HG02623 (cell line): ENCODE measurements at regions not wholly inside any gene's neighbourhood (a gene's known extent, or its start where the extent isn't known, plus 50 kb on each side); places are given as distances from the start of the nearest gene placed in this dataset.
"Not testable (repeated sequence)": the region's sequence is repeated elsewhere in the genome, so short reads cannot be mapped to it uniquely, and the experiment has no call there.

ENCODE experiments used
- ATAC-seq: cut with Tn5 transposase; IDR thresholded peaks from one replicate; pipeline ENCODE4 v1.9.1; 2021; ENCODE audit warnings: moderate library complexity; ENCODE audit not compliant: unreplicated experiment

GRCh38 chr5:155679530-155679929, 647.4 kb upstream of the SGCD start:
- ATAC-seq: no peak

DNA sequence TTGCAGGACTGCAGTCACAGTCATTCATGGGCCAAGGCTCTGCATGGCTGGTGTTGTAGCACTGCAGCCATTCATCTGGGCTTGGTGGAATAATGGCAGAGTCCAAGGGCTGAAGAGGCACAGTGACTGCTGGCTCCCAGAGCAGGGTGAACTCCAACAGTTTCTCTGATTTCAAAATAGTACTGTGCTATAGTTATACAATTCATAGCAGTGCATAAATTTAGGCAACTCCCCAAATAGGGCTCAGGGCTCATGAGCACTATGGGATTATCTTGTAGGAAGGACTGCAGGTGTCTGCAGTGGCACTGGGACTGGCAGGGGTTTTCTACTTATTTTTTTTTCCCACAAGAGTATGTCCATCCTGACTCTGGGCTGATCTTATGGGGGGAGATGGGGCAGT, 642.5 kb upstream of the SGCD start:
- ATAC-seq: no peak

DNA sequence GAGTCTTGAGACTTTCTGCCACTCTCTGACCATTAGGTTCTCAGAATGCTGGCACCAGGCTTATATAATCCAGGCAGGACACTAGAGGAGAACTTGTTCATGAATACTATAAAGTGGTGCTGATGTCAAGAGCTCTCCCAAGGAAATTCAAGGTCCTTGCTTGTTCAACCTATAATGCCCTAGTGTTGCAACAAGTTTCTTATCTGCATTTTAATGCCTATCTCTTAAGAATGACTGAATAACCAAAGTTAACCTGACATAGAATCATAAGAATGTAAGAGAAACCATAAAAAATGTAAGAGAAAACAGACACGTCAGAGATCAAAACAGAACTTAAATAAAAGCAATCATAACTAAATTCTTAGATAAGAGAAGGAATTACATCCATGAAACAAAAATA, 640.8 kb upstream of the SGCD start:
- ATAC-seq: no peak

- no peak for ATAC-seq
Measured at GRCh38 chr5:155689406-155689805, 637.6 kb upstream of the SGCD start.

DNA sequence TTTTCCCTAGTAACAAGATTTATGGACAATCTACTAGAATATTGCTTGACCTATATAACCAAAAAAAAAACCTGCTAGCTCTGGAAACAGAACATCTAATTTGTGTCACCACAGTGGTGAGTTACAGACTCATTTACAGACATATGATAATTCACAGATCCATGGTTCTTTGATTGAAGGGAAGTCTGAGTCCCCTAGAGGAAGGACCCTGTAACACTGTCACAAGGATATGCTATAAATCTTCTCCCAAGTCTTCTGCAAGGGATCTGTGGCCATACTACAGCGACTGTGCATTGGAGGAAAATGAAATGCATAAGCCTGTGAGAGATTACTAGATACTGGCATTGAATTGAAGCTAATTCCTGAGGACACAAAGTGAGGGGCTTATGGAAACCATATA, 630.6 kb upstream of the SGCD start:
- no peak for ATAC-seq

DNA sequence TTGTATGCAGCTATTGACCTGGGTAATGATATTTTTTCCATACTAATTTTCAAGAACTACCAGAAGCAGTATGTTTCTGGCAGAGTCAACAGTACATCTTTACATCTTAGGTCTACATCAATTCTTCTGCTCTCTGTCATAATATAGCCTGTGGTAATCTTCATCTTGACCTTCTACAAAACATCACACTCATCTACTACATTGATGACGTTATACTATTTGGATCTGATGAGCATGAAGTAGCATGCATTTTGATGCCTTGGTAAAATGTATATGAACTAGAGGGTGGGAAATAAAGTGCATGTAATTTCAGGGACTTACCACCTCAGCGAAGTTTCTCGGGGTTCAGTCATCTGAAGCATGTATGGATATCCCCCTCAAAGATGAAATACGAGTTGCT, 629.7 kb upstream of the SGCD start:
- no peak for ATAC-seq

- no peak for ATAC-seq
Measured at GRCh38 chr5:155699385-155699784, 627.6 kb upstream of the SGCD start.

GRCh38 chr5:155700333-155700732, 626.6 kb upstream of the SGCD start:
- ATAC-seq: no peak

GRCh38 chr5:155711882-155712281, 615.1 kb upstream of the SGCD start:
- ATAC-seq: no peak

DNA sequence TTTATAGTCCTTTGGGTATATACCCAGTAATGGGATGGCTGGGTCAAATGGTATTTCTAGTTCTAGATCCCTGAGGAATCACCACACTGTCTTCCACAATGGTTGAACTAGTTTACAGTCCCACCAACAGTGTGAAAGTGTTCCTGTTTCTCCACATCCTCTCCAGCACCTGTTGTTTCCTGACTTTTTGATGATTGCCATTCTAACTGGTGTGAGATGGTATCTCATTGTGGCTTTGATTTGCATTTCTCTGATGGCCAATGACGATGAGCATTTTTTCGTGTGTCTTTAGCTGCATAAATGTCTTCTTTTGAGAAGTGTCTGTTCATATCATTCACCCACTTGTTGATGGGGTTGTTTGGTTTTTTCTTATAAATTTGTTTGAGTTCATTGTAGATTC, 612.5 kb upstream of the SGCD start:
- ATAC-seq: not testable (repeated sequence)

- ATAC-seq: no peak
Measured at GRCh38 chr5:155726267-155726666, 600.7 kb upstream of the SGCD start.

DNA sequence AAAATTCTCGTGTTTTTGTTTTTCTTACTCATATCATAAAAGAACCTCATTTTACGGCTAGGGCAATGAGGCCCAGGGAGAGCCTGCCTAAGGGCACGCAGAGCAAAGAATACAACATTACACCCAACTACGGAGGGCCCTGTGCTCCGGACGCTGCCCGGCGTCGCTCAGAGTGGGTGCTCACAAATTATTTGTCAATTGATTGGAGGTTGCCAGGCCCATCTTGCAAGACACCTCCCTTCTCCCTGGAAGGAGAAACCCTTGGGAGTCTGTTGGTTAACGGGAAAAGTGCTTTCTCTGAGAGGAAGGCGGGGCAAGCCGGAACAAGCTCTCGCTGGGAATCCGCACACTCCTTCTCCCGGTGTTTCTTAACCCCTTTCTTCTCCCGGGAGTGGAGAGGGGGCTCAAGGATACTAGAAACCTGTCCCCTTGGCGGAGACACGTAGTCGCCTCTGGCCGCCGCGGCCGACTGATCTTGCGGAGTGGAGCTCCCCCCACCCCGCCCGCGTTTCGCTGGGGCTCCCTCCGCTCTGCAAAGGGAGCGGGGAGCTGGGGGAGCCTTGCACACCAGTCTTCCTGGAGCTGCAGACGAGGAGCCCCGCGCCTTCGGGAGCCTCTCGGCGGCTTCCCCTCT, 599.3 kb upstream of the SGCD start:
- ATAC-seq: no peak

- no peak for ATAC-seq
Measured at GRCh38 chr5:155728146-155728856, 598.7 kb upstream of the SGCD start.

- no peak for ATAC-seq
Measured at GRCh38 chr5:155728857-155729683, 597.9 kb upstream of the SGCD start.

- no peak for ATAC-seq
Measured at GRCh38 chr5:155729684-155730059, 597.3 kb upstream of the SGCD start.

DNA sequence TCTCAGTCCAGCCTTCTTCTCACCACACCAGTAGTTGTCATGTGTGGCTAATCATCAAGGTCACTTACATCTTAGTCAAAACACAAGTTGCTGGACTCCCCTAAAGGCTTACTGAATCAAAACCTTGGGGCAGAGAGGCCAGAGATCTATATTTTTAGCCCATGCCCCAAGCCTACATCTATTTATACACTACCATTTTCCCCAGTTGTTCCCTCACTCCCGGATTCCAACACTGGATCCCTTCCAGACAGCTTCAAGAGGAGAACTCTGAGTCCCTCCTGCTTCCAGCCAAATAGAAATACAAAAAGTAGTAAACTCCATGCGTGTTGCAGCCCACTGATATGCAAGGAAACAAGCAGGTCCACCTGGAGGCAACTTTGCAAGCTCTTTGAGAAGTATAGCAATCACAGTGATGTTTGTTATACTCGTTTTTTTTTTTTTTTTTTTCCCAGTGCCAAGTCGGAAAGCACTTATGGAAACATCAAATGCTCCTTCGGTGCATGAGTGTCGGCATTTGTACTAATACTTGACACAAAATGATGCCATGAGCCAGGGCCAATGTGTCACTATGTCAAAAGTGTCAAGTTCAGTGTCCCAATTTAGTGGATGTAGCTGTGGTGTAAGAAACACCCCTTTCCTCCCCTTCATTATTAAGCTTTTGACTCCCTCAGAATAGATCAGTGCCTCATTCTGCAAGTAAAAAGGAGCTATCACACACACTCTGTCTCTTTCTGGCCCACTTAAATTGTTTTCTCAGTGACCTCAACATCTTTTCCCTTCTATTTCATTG, 594.2 kb upstream of the SGCD start:
- no peak for ATAC-seq

DNA sequence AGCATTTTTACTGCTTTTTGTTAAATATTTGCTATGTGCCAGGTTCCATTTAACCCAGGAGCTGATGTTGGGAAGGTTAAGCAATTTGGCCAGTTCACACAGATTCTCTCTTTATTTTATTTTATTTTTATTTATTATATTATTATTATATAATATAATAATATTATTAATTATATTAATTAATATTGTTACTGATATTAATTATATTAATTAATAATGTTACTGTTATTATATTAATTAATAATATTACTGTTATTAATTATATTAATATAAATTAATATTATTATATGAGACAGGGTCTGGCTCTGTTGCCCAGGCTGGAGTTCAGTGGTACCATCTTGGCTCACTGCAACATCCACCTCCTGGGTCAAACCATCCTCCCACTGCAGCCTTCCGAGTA, 593.0 kb upstream of the SGCD start:
- no peak for ATAC-seq

GRCh38 chr5:155735388-155735787, 591.6 kb upstream of the SGCD start:
- no peak for ATAC-seq

DNA sequence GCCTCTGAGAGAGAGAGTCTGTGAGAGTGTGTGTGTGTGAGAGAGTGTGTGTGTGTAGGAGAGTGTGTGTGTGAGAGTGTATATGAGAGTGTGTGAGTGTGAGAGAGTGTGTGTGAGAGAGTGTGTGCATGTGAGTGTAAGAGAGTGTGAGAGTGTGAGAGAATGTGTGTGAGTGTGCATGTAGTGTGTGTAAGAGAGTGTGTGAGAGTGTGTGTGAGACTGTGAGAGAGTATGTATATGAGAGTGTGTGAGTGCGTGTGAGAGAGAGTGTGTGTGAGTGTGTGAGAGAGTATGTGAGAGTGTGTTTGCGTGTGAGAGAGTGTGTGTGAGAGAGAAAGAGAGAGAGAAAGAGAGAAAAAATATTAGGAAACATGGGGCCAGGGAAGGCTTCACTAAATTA, 588.3 kb upstream of the SGCD start:
- no peak for ATAC-seq

GRCh38 chr5:155746367-155747038, 580.5 kb upstream of the SGCD start:
- ATAC-seq: no peak

DNA sequence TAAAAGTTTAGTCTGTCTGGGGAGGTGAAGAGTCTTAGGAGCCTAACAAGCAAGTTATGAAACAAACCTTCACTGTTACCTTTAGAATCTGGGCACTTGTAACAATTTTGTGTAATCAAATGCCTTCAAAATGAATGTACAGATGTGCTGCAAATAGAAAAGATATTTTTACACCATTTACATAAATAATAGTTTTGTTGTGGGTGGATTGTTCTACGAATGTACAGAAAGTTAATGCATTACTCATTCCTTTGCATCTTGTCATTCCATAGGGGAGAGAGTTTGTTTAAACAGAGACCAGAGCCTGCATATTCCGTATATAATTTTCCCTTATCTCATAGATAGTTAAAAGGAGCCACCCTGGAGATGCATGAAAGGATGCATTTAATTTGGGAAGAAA, 576.9 kb upstream of the SGCD start:
- ATAC-seq: no peak
